HG03342 (cell line): ENCODE measurements at regions not wholly inside any gene's neighbourhood (a gene's known extent, or its start where the extent isn't known, plus 50 kb on each side); places are given as distances from the start of the nearest gene placed in this dataset.
"Not testable (repeated sequence)": the region's sequence is repeated elsewhere in the genome, so short reads cannot be mapped to it uniquely, and the experiment has no call there.

Experiments
- ATAC-seq: cut with Tn5 transposase; IDR thresholded peaks from one replicate; pipeline ENCODE4 v1.9.1; 2021; ENCODE audit warnings: mild to moderate bottlenecking, moderate library complexity; ENCODE audit not compliant: unreplicated experiment

GRCh38 chr3:75311306-75311705 is 352.8 kb upstream of the FRG2C start:
- ATAC-seq, result not testable (repeated sequence)

GRCh38 chr3:75312469-75312868 is 351.7 kb upstream of the FRG2C start:
- ATAC-seq, result not testable (repeated sequence)

DNA sequence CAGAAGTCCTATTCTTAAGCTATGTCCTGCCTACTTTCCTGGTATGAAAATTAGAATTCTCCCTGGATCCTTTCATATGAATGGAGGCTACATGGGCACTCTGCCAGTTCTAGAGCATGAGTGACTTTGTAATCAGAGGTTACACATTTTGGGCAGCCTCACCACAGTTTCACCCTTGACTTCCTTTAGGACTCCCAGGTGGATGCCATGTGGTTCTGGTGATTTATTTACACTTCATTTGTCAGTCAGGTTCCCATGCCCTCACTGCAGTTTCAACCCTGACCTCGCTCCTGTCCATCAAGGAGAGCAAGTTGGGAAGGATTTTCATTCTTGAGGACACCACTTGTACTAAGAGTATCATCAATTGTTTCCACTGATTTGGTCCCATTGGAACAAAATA is 344.4 kb upstream of the FRG2C start:
- not testable (repeated sequence) for ATAC-seq

- no peak for ATAC-seq
These were observed 343.8 kb upstream of the FRG2C start for GRCh38 chr3:75320369-75320768.

- ATAC-seq, result no peak
These were observed 343.1 kb upstream of the FRG2C start for GRCh38 chr3:75321060-75321459.

DNA sequence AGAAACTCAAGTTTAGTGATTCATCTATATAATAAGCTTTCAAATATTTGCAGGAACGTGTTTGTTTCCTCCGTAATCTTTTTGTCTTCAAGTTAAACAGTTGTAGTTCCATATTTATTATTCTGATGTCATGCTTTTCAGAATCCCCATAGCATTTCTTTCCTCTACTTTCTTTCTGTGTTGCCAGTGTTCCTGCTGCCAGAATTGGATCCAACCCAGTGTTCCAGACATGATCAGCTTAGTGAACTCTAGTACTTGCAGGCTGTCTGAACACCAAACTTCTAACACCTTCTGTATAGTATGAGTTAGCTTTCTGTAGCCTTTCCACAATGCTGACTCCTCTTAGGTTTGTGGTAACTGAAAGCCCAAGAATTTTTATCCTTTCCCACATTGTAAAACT is 340.2 kb upstream of the FRG2C start:
- not testable (repeated sequence) for ATAC-seq

- no peak for ATAC-seq
These were observed 338.4 kb upstream of the FRG2C start for GRCh38 chr3:75325716-75326115.

DNA sequence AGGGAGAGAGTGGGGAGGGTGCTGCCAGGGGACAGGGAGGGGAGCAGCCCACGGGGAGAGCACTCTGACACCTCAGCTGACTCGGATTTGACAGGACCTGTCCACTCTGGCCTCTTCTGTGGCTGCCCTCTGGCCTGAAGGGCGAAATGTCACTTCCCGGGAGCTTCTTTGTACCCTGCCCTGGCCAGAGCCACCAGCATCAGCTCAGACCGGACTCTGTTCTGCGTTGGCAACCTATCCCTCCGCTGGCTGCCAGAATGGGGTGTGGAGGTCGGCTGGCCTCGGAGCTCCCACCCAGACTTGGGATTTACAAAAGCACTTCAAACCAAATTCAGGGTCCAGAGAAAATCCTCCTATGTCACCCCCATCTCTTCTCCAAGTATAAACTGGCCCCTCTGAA is 336.7 kb upstream of the FRG2C start:
- ATAC-seq, result no peak

DNA sequence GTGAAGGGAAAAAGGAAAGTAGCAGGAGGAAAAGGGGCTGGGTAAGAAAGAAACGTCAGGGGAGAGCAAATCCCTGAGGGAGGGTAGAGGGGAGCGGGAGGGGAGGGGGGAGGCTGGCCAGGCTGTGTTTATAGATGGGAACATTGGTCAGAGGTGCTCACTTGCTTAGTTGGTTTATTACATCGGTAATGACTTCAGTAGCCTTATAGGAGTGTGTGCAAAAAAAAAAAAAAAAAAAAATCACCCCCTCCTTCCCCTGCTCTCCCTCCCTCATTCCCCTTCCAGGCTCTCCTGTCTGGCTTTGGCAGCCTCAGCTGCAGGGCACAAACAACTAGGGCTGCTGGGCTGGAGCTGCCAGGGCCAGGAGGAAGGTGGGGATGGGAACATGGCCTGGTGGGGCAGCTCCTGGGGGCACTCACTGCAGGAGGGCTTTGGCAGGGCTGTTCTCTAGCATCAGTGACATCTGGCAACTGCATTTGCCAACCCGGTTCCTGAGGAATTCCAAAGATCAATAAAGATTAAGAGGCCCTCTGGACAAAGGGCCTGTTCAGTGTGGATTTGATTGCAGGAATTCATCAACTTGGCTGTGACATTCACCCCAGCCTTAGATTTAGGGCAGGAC is 334.5 kb upstream of the FRG2C start:
- no peak for ATAC-seq

DNA sequence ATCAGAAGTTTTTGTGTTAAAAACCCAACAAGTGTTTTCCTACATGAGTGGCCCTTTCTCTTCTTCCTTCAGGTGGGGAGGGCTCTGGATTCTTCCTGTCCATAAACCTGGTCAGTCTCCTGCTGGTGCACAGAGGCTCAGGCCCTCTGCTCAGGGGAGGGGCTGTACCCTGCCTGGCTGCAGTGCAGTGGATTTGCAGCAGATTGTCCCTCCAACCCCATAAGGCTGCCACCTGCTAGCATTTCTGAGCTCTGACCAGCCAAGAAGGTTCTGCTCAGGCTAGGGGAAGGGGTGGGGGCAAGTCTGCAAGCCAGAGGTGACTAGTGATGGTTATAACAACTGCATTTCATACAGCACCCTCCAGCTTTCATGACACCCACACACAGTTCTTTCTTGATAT is 333.7 kb upstream of the FRG2C start:
- ATAC-seq, result not testable (repeated sequence)

- not testable (repeated sequence) for ATAC-seq
These were observed 332.0 kb upstream of the FRG2C start for GRCh38 chr3:75332090-75332489.

- ATAC-seq, result no peak
These were observed 331.3 kb upstream of the FRG2C start for GRCh38 chr3:75332794-75333193.

DNA sequence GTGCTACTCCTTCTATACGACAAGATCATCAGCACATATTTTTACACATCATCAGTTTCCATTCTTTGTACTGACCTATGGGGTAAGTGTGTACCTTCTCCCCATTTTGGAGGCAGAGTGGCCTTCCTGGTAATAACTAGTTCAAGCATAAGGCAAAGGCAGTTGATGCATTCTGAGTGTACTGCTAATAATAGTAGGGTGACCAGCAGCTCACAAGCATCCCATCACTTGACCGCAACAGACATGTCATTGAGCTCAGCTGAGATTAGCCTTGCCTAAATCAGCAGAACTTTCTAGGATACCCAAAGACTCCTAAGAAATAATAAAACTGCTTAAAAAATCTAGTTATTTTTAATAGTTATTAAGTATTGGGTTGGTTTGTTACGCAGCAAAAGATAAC is 329.8 kb upstream of the FRG2C start:
- ATAC-seq, result no peak

DNA sequence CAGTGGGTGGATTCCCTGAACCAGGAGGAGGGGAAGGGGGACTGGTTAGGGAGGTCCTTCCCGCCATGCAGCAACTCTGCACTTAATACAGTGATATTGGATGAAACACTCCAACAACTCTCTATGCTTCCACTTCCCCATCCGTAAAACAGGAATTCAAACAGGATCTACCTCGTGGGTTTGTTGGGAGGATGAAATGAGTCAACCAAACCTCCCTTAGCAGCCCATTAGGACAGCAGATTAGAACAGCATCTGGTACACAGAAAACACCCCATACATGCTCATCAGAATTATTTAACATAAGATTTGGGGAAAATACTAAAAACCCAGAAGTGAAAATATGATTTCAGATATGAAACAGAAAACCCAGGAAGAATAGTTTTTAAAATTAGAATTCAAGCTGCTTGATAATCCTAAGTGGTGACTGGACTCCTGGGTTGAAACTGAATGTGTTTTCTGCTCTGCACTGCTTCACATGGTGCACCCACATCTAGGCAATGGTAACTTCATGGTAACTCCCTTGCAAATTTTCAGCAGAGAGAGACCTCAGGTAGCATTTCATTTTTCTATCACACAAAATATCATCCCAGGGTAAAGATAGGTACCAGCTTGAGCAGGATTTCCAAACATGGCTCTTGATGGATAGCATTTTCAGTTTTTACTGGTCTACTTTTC is 326.8 kb upstream of the FRG2C start:
- ATAC-seq, result no peak

DNA sequence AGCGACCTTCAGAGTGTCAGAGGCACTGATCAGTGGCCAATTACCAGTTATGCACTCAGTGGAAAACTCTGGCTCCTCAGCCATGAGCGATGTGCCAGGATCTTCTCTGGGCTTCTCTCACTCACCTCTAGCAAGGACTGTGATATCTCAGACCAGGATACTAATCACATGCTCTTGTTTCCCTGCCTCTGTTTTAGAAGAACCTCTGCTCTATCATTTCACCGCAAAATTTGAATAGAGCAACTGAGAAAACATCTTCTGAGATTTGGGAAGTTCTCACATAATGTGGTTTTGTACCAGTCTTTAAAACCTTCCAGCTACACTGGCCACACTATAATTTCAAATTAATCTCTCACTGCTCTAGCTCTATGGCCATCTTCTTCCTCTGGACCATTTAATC is 325.8 kb upstream of the FRG2C start:
- no peak for ATAC-seq

DNA sequence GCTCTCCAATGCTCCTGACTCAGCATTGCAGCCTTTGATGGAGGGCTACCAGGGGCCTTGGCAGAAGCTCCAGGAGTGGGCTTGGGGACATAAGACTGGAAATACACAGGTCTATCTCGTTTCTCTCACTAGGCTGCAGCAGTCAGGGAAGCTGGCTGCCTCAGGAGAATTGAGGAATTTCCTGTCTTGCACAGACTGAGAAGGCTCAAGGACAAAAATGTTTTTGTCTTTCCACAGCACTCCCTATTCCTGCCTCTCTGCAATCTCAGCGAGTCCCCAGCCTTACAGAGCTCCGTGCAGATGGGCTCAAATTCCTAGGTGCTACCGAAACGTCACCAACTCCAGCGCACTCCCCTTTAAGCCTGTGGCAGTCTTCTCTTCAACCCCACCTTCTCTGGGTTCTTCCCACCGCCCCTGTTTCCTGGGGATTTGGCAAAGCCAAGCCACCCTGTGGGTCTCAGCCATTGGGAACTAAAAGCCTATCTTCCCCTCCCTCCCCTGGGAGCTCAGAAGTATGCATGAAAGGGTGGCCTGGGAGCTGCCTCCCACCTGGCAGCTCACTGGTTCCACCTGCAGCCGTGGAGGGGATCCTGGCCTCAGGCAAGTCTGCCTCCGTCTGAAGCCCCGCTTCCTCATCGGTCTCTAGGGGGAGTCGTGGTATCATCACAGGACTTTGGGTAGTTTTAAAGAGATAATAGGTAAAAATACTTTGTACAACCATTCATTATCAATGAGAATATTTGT is 322.6 kb upstream of the FRG2C start:
- ATAC-seq, result no peak

GRCh38 chr3:75342425-75342824 is 321.7 kb upstream of the FRG2C start:
- no peak for ATAC-seq

- not testable (repeated sequence) for ATAC-seq
These were observed 313.6 kb upstream of the FRG2C start for GRCh38 chr3:75350536-75350935.

DNA sequence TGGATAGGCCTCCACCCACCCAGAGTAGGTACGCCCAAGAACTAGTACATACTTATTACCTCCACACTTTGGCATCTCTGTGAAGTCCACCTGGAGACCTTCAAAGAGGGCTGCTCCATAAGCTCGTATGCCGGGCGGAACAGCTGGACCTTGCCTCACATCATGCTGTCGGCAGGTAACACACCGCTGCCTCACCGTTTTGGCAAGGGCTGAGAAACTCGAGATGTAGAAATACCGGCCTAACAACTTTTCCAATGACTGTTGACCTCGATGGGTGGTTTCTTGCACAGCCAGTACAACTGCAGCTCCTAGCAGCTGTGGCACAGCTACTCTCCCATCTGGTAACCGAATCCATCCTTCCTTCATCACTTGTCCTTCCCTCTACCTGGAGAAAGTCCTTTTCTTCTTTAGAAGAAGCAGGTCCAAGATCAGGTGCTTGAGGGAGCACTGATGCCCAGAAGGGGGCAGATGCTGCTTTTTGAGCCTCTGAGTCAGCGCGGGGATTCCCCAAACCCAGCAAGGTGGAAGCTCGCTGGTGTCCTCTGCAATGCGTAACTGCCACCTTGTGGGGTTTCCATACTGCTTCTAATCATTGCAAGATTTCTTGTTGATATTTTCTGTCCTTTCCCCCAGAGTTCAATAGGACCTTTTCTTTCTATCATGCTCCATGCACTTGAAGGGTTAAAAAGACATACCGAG is 301.9 kb upstream of the FRG2C start:
- ATAC-seq, result not testable (repeated sequence)

DNA sequence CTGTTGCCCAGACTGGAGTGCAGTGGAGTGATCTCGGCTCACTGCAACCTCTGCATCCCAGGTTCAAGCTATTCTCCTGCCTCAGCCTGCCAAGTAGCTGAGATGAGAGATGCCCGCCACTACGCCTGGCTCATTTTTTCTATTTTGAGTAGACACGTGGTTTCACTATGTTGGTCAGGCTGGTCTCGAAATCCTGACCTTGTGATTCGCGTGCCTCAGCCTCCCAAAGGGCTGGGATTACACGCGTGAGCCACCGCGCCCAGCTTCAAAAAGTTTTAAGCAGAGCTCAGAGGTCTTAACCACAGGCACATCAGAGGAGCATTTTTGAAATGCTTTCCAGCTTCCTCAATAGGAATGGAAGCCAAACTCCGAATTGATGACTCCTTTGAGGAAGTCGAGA is 291.2 kb upstream of the FRG2C start:
- not testable (repeated sequence) for ATAC-seq

- not testable (repeated sequence) for ATAC-seq
These were observed 284.3 kb upstream of the FRG2C start for GRCh38 chr3:75379840-75380239.
